EH (cell line): ENCODE measurements at regions not wholly inside any gene's neighbourhood (a gene's known extent, or its start where the extent isn't known, plus 50 kb on each side); places are given as distances from the start of the nearest gene placed in this dataset.

Experiments used
- DNase-seq: peaks from one replicate; pipeline ENCODE4 v3.0.0-alpha.2; 2015; ENCODE audit warnings: low read depth

DNA sequence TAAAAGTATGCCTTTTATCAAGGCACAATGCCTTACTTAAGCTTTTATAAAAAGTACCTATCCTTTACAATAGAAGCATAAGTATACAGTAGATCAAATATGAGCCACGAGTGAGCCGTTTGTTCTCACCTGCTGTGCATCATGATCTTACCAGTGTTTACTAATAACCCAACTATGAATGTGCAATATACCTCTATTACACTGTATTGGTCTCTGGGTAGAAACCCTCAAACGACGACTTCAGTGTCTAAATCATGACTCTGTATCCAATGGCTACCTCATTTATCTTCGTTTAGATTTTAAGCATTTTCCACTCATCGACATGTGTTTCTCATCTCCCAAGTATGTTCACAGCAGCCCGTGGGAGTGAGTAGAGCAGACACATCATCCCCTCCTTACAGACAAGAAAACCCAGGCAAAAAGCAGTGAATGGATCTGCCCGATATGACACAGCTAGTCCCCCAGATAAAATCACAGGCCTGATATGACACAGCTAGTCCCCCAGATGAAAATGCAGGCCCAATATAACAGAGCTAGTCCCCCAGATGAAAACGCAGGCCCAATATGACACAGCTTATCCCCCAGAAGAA lies 279.8 kb downstream of the TNS1 start:
- peak; percentile 88 for DNase-seq

DNA sequence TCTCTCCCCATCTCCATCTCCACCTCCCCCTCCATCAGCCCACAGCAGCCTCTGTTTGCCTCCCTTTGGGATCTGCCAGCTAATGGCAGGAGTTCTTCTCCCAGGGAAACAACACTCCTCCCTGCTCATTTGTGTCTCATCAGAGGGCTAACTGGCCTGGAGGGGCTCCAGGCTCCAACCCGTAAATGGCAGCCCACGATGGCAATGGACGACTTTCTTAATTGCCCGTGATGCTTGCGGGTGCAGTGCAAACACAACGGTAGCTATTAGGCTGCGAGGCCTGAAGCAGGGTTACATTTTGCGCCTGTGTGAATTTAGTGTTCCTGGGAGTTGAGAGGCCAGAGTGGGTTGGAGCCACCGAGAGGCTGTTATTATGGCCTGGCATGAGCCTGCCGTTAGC lies 285.1 kb downstream of the TNS1 start:
- DNase-seq, result no peak

DNA sequence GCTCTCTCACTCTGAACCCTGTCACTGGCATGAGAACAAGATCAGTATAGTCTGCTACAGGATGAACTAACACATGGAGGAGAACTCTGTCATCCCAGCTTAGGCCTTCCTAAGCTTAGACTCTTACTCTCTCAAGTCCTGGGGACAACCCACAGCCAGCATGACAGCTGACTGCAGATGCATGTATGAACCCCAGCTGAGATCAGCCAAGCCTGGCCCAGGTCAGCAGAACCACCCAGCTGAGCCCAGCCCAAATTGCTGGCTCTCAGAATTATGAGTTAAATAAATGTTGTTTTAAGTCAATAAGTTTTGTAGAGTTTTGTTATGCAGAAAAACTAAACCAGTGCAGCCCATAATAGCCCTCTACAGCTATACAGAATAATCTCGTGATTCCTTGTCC lies 287.3 kb downstream of the TNS1 start:
- DNase-seq, result no peak

DNA sequence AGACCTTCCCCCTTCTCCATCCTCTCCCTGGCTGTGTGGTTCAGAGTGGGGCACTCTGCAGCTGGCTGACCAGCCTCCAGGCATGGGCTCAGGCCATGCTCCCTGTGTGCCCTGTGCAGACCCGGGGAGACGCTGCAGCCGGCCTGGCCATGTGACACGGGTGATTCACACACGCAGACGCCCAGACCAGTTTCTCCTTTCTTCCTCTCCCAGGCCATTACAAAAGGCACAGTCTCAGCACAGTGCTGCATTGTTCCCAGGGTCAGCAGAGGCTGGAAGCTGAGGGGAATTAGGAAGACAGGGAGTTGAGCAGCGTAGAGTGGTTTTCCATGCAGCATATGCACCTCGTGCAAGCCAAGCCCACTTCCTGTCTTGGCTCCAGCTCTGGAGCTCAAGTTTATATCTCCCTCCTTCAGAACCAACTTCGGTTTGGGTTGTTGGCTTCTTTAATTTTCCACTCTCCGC lies 288.5 kb downstream of the TNS1 start:
- DNase-seq, result peak; percentile 74

DNA sequence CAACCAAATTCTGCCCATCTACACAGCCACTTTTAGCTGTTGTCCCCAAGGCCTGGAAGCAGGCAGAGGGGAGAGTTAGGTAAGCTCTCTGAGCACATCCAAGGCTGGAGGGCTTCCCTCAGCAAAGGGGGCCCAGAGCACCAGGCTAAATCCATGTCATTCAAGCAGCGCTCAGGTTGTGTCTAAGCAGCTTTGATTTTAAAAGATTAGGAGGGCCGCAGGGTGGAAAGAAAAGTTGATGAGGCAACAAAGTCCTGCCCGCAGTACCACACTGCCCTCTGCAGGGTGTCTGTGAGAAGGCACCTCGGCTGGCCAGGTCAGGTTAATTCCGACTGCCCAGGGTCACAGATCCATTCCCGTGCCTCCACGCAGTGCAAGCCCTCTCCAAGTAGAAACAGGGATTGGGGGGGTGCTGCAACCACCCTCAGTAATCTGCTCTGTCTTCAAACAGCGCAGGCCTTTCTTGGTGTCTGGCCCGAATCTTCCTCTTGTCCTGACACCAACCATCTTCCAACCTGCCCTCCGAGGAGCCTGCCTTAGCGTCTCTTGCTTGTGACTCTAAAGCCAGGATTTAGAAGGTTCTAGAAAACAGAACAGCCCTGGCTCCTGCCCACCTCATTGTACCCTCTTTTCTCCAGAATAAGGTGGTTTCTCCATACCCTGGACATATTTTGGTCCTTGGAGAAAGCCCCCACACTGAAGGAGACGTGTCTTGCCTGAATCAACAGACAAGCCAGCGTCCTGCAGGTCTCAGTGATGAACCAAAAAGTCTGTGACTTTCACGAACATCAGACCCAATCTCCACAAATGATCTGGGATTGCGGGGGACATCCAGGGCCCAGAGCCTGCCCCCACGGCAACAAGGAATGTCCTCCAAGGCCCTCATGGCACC lies 289.2 kb downstream of the TNS1 start:
- DNase-seq, result peak; percentile 76

DNA sequence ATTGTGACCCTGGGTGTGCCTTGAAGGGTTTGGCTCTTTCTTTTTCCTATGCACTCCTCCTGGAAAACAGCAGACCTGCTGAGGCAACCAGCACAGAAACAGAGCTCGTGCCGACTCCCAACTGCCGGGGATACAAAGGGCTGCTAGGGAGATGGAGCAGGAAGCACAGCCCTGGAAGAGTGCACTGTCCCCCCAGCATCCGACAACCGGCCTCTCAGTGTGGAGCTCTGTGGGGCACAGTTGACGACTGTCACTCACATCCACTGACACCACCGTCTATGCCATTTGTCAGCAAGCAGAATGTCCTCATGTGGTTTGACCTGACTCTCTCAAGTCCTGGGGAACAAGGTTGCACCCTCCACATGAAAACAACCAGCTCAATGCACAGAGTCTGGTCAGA lies 290.4 kb downstream of the TNS1 start:
- DNase-seq, result no peak

DNA sequence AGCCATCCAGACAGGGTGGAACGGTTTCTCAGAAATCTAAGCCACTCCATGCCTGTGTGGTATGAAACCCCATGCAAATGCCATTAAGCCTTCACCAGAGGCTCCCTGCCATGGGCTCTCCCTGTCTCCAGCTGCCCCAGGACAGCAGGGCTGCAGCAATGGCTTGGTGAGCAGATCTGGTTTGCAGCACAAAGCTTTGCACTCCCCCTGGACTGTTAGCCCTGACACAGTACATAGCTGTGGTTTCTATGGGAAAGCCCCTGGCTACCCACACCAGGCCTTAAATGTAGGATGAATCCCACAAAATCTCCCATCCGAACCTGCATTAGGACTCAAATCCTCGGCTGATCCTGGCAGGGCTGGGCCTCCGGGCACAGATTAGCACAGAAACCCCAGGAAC lies 291.6 kb downstream of the TNS1 start:
- peak; percentile 91 for DNase-seq

DNA sequence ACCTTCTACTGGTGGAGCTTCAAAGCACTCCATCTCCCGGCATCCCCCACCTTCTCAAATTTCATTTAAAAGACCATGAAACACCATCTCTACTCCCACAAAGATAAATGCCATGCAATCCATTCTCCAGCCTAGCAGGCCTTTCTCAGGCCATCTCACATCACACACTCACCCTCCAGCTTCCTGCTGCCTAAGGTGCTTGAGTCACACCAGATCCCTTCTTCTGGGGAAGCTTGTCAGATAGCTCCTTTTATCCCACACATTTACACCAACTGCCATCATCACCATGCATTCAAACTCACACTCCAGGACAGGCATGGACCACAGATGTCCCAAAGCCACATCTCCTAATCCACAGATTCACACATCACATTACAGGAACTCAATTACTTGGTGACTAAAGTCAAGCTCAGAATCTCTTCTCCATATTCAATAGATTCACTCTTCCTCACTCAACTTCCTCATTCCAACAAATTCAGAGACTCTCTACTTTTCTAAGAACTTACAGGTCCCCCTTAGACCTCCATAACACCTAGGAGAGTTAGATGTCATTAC lies 292.5 kb downstream of the TNS1 start:
- DNase-seq, result peak; percentile 98

DNA sequence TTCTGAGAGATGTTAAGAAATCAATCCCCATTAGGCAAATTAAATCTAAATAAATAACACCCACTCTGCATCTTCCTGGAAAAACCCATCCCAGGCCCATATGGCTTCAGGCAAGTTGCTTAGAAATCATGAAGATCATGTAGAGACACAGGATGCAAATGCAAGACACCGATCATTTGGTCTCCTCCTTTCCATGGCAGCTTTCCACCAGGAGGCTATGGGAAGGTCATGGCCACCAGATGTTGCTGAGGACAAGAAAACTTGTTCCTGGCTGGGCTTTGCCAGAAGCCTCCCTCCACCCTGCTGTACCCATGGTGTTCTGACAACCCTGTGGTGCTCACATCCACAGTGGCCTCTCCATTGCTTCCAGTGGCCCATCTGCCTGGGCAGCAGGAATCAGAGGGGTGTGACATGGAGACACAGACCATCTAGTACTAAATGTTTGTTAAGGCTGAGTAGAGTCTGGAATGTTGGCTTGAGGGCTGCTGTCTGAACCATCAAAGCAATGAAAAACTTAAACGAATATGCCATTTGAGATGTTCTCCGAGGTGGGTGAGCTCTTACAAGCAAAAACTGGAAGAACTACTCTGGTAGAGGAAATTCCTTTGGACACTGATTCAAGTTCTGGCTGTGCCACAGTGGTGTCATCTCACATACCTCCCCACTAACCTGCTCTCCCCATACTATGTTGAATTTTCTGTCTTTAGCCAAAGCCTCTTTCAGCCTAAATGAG lies 293.2 kb downstream of the TNS1 start:
- peak; percentile 77 for DNase-seq

DNA sequence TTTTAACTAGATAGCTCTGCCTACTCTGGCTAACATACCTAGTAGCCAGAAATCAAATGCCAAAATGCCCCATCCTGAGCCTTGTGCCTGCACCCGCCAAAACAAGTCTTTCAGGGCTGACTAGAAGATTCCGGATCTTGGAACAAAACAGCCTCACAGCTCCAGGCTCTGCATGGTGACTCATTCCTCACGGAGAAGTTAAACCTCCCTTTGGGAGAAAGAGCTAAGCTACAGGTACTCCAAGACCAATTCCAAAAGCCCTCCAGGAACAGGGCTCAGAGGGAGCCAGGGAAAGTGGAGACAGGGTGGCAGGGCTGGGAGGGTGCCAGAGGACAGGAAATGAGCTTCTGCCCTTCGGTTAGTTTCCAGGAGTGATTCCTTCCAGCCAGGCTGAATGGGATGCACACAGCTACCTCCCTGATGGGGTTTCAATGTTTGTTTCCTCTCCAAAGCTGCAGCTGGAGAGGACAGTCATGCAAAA lies 295.6 kb downstream of the TNS1 start:
- peak; percentile 78 for DNase-seq

DNA sequence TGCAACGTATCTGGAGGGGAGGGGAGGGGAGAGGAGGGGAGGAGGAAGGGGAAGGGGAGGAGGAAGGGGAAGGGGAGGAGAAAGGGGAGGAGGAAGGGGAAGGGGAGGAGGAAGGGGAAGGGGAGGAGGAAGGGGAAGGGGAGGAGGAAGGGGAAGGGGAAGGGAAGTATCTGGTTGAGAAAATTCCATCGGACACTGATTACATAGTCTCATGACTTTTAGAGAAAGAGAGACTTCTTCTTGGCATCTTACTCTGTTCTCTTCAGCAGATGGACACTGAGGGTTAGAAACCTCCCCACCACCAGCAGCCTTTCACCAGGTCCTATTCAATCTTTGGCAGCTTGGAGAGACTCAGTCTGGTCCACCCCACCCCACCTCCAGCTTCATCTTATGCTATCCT lies 296.3 kb downstream of the TNS1 start:
- DNase-seq, result no peak

DNA sequence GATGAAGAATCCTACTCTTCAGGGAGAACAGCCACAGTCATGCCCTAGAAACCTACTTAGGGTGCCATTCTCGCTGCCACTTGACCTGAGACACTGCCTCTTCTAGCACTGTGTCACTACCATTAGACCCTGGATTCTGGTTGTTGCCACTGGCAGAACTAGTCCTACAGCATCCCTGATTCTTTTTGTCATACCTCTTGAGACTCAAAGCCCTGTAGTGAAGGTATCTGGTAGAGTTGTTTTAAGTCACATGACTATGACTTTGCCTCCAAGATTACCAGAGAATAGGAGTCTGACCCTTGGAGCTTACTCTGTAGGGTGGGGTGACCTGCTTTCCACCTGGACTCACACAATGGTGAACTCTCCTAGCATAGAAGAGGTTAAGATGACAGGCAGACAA lies 296.7 kb downstream of the TNS1 start:
- no peak for DNase-seq

DNA sequence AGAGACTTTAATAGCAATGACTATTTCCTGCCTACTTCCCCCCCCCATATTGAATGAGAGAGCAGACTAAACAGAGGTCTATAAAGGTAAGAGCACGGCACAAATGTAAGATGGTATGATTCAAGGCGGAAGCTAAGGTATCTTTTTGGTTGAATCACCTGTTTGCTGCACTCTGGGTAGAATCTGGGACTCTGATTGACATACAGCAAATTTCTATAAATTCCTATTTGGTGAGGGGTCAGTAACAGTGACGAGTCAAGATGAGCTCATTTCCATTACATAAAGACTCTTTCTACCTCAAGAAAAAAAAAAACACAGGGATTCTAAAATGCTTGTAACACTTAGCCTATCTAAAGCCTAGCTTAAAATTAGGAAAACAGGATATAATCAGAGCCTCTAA lies 297.3 kb downstream of the TNS1 start:
- no peak for DNase-seq

DNA sequence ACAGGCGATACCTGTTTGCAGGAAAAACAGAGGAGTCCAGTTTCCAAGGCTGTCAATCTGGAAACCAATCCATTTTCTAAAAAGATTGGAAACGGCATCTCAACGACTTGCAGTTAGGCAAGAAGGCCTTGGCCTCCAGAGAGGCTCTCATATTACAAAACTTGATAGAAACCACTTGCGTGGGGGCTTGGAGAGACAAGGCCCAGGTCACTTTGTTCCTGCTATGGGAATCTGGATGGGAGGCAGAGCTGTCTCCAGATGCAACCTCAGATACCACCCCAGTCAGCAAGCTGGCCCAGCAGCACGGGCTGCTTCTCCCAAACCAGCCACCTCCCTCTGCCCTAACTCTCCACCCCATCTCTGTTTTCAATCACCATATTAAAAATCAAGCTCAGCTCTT lies 298.8 kb downstream of the TNS1 start:
- DNase-seq, result no peak

DNA sequence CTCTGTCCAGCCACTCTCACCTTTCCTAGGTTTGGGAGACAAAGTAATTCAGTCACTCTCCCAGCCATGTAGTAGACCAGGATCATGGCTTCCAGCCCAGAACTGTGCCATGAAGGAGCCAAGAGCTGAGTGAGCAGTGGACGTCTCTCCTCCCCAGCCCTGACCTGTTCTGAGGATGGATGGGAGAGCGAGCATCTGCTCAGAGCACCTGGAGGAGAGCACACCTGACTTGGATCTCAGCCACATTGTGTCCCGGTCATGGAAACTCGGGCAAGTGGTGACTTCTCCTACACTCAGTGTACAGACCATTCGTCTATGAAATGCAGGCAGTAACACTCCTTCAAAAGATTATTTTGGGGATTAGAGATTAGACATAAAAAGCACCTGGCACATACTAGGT lies 299.7 kb downstream of the TNS1 start:
- no peak for DNase-seq

DNA sequence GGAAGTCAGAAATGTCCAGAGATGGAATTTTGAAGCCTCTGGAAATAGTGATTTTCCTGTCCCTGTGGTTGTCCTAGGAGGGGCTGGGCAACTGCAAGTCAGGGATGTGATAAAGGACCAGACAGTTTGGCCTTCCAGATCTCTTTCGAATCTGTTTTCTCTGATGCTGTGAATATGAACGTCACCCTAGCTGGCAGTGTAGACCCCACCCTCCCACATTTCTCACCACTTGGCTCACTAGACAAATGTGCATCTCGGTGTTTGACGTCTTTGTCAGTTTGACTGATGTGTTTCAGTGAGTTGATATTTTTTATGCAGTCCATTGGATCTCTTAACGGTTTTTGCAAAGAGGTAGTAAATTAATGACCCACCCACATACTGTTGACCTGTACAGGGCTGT lies 301.2 kb downstream of the TNS1 start:
- DNase-seq, result no peak

DNA sequence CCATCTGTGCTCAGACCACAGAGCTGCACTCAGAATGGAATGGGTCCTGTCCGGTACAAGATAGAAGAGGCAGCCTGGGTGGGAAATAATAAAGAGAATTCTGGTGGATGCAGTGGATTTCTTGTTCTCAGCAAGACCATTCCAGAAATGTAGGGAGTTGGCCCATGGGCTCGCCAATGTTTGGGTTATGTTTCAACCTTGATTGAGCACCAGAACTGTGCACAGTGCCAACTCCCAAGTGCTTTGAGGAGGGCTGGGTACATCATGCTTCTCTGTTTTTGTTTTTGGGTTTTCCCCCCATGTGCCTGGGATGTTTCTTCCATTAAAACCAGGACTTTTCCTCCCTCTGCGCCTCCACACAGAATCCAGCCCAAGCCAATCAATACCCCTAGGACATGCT lies 304.1 kb downstream of the TNS1 start:
- DNase-seq, result no peak

DNA sequence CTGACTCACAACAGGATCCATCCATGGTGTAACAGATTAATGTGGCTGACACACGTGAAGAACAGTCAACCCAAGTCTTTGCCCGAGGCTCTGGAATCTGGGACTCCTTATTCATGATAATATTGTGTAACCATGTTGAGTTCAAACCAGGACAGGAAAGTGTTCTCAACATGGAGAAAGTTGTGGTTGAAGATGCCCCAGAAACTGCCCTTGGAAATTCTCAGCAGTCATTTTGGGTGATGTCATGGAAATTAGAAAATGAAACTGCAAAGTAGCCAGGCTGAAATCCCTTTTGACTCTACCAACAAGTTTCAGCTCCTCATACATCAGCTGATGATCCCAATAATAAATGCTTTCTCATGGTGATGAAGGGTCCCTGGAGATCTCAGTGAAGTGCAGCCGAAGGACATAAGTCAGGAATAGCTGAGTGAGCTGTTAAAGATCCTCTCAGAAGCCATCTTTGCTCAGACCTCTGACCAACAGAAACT lies 307.7 kb downstream of the TNS1 start:
- DNase-seq, result peak; percentile 100

DNA sequence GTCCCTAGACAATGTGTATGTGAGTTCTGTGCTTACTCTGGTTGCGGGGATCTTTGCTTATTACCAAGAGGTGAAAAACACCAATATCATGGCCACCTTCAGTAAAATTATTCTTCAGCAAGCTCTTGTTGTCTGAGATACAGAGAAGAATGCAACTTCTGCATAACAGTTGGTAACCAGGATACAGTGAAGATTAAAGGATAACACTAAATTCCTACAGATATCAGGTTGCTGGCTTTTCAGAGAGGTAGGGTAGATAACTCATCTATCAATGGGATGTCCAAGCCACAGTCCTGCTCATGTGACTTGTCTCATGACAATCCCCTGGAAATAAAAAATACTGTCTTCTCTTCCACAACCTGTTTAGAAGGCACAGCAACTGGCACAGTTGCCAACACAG lies 308.5 kb downstream of the TNS1 start:
- DNase-seq, result peak; percentile 39

DNA sequence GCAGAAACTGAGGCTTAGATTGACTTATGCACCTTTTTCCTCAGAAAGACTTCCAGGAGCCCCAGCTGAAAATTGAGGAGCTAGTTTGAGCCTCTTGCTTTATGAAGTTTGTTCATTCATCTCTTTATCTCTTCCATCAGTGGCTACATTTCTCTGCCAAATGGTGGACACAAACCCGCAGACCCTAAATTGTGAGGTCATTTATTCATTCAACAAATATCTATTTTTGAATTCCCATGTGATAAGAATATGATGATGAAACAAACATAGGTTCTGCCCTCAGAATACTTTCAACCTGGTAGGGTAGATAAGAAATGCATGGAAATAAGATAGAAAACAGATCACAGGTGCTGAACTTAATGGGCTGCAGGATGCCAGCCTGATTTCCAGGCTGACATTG lies 309.4 kb downstream of the TNS1 start:
- no peak for DNase-seq

DNA sequence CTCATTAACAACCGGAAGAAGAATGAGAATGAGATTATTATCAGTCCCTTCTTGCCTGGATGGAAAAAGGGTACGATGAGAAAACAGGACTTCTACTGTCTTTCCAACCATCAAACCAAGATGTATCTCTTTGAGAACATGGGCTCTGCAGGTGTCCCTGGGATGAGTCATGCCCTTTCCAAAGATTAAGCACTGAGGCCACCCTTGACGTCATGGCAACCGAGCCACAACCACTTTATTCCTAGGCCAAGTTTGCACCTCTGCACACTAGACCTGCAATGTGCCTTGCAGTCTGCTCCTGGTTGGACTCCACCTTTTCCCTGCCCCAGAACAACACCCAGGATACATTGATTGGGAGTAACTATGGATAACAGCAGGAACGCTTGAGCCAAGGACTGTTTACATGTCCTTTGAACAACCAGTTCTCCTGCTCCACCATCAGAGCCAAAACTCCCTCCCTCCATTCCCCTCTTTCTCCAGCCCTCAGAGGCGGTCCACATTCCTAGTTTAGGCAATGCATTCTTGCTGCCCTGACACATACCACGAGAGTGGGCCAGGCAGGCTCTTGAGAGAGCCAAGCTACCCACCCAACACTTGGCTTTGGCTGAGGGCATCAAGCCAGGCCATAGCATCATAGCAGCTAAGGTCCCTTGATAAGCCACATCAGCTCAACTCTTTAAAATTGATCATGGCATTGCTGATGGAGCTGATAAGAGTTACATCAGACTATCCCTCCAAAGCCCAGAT lies 310.7 kb downstream of the TNS1 start:
- DNase-seq, result peak; percentile 91

DNA sequence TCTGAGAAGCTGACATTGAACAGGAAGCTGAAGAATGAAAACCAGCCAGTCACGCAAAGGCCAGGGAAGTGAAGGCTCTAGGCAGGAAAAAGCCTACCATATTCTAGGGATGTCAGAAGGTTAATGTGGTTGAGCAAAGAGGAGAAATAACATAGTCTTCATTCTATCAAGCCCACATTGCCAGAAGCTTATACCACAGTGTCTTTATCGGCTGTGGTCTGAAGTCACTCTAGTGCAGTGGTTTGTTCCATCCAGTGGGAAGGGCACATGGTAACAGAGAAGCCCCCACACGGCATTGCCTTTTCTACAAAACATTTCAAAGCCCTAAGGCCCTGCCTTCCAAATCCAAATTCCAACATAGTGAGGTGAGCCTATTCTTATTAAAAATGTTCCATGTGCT lies 311.3 kb downstream of the TNS1 start:
- peak; percentile 59 for DNase-seq
